Fibroblast of skin of back (primary cell): ENCODE measurements at regions not wholly inside any gene's neighbourhood (a gene's known extent, or its start where the extent isn't known, plus 50 kb on each side); places are given as distances from the start of the nearest gene placed in this dataset.
"Not testable (repeated sequence)": the region's sequence is repeated elsewhere in the genome, so short reads cannot be mapped to it uniquely, and the experiment has no call there.

Source experiments
- DNase-seq: peaks from one replicate; pipeline ENCODE4 v3.0.0-alpha.2; 2013

DNA sequence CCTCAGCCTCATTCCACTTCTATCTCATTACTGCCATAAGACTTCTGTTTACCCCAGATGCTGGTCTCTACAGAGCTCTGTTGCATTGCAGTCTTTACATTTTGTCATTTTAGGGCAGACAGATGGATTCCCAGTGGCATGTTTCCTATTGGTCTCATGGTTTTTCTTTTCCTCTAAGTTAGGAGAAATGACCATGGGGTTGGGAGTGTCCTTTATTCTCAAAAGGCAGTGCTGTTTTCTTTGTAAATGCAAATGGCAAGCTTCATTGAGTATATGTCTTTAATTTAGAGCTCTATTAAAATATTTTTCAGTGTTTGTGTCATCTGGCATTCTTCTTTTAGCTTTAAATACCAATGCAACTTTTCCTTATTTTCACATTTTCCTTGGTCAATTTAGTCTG is 57.0 kb downstream of the MSTN start:
- DNase-seq: no peak

DNA sequence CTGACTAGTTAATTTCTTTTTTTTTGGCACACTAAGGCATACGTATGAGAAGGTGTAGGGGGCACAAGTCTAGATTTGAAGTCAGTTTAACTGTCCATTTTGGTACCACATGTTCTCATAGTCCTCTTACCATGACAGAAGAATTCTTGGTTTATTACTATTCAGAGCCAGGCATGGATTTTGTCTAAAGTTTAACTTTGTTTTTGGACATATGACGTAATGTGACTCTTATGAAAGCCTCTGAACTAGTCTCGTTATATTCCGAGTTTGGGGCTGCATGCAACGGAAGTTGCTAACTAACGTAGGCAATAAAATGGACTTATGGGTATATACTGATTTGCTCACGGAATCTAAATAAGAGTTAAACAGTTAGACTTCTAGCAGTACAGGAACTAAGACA is 62.9 kb downstream of the MSTN start:
- DNase-seq: no peak

DNA sequence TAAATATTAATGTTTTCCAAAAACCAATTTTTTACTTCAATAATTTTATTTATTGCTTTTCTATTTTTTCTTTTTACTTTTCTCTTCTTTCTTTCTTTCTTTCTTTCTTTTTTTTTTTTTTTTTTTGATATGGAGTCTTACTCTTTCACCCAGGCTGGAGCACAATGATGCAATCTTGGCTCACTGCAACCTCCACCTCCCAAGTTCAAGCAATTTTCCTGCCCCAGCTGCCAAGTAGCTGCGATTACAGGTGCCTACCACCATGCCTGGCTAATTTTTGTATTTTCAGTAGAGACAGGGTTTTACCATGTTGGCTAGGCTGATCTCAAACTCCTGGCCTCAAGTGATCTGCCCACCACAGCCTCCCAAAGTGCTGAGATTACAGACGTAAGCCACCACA is 63.9 kb downstream of the MSTN start:
- DNase-seq: not testable (repeated sequence)

DNA sequence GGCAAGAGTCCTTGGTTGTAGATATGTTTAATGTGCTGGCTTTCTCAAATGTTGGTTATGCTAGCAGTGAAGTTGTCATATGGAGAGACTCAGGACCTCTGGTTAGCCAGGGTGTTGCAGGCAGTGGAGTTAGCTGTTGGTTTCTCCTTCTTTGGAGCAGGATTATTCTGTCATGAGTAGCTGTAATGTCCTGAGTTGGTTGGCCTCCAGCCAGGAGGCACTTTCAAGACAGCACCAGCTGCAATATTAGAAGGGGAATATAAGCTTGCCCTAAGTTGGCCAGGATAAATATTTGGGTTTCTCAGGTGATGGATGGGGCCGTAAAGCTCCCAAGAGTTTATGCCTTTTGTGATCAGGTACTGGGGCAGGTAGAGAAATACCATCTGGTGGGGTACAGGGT is 65.5 kb downstream of the MSTN start:
- no peak for DNase-seq

DNA sequence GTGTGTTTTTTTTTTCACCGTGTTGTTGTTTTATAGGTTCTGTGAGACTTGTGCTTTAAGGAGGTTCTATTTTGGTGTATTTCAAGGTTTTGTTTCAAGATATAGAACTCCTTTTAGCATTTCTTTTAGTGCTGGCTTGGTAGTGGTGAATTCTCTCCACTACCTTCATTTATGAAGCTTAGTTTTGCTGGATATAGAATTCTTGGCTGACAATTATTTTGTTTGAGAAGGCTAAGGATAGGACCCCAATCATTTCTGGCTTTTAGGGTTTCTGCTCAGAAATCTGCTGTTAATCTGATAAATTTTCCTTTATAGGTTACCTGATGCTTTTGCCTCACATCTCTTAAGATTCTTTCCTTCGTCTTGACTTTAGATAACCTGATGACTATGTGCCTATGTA is 66.8 kb downstream of the MSTN start:
- DNase-seq: no peak

DNA sequence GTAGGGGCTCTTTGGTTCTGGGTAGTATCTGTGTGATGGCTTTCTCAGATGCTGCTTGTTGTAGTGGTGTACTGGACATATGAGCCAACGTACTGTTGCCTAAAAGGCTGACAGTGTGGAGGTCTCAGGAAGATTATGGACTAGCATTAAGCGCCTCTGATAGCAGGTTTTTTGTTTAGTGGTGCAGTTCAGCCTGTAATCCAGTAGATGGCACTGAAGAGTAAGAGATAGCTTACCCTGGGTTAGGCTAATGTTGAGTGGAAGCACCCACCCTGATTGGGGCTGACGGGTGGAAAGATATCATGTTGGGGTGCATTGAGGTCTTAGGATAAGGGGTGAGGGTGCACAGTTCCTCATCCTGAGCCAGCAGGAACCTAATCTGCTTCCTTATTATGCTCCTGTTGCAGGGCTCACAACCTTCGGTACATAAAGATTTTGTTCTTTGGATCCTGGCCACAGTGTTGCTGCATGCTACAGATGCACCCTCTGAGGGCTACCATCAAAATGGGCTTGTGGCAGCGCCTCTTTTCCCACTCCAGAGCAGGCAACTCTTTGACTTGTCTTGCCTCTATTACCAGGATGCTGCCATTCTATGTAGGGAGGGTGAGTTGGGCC is 79.6 kb downstream of the MSTN start:
- no peak for DNase-seq

DNA sequence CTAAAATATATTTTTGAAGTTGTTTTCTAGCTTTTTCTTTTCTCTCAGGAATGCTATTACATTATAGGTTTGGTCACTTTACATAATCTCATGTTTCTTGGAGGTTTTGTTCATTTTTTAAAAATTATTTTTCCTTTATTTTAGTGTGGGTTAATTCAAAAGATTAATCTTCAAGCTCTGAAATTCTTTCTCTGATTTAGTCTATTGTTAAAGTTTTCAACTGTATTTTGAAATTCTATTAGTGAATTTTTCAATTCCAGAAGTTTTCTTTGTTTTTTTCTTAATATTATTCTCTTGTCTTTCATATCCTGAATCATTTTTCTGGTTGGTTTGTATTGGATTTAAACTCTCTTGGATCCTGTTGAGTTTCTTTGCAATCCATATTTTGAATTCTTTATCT is 80.4 kb downstream of the MSTN start:
- DNase-seq: no peak

DNA sequence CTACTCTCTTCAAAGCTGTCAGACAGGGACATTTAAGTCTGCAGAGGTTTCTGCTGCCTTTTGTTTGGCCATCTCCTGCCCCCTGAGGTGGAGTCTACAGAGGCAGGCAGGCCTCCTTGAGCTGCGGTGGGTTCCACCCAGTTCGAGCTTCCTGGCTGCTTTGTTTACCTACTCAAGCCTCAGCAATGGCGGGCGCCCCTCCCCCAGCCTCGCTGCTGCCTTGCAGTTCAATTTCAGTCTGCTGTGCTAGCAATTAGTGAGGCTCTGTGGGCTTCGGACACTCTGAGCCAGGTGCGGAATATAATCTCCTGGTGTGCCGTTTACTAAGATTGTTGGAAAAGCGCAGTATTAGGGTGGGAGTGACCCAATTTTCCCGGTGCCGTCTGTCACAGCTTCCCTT is 86.0 kb downstream of the MSTN start:
- DNase-seq: not testable (repeated sequence)

DNA sequence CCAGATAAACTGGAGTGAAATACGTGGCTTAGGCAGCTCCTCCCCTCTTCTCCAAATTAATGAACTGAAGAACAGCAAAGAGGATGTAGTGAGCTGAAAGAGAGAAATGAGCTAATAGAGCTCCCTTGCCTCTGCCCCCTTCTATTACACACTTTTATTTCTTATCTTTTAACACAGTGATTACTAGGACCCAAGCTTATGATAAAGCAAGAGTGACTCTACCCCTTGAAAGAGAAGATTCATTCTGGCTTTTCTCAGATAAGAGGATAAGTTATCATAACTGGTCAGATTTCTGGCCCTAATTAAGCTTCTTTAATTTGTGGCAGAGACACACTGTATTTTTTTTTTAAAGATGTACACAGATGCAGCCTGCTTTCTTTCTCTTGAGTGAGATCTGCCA is 102.2 kb downstream of the MSTN start:
- no peak for DNase-seq

DNA sequence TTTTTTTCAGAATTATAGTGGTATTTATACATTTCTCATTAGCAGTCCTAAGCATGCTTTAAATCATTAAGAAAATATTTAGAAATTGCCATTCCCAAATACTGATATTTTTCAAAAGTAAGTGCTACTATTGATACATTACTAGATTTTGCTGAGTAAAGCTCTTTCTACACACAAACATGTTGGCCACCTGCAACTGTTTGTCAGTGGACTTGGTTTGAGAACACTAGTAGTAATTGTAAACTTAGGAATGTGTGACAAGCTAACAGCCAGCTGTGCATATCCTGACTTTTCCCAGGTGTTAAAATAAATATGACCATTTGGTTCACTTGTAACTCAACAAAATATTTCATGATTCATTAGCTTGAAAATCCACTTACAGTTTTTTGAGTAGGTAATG is 103.1 kb downstream of the MSTN start:
- no peak for DNase-seq

DNA sequence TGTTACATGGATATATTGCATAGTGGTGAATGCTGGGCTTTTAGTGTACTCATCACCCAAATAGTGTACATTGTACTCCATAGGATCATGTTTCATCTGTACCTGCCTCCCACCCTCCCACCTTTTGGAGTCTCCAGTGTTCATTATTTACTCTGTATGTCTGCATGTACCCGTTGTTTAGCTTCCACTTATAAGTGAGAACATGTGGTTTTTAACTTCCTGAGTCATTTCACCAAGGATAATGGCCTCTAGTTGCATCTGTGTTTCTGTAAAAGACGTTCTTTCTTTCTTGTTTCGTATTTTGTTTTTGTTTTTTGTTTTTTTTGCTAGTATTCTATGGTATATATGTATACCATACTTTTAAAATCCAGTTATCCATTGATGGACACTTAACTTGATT is 107.5 kb downstream of the MSTN start:
- DNase-seq: no peak

DNA sequence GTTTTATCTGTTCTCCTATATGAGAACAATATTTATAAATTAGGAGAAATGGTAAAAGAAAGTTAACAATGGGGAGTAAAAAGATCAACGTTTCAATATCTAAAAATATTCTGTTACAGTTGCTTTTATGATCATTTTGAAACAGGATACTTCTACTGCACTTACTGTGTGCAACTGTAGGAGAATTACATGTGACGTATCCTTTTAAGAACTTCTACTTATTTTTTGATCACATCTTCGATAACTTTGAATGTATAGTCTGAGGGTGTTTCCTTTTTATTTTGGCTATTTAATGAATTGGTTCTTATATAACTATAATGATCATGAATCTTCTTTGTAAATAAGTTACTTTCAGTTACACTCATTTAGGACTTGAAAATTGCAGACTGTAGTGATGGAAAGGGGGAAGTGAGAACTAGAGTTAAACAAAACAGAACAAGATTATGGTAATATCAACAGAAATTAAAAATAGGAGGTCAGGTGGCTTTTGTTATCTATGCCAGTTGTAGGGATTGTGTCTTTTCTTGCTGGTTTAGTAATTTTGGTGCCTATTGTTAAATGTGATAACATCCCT is 109.9 kb downstream of the MSTN start:
- no peak for DNase-seq

DNA sequence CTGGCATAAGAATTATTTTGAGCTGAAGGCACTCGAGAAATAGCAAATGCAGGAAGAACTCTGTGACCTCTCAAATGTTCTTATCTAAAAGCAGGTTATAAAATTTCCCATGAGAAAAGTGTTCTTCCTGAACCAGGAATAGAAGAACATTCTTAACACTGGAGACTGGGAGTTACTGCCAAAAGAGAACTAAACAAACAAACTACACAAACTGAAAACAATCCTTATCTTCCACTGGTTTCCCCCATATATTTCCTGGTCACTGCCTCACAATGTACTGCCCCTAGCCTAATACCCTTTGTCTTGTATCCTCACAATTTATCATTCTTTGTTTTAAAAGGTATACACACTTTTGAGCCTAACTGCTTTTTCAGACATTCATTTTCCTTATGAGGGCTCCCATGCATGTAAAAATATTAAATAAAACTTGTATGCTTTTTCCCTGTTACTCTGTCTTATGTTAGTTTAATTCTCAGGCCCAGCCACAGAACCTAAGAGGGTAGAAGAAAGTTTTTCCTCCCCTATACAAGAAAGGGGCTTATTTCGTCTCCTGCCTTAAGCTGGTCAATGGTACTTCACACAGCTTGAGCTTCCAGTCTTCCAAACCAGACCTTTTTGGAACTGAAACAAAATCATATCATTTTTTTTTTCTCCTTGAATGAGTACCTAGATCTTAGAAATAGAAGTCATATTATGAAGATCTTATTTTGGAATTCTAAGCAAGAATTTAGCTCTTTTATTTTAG is 110.6 kb downstream of the MSTN start:
- DNase-seq: peak; percentile 11

DNA sequence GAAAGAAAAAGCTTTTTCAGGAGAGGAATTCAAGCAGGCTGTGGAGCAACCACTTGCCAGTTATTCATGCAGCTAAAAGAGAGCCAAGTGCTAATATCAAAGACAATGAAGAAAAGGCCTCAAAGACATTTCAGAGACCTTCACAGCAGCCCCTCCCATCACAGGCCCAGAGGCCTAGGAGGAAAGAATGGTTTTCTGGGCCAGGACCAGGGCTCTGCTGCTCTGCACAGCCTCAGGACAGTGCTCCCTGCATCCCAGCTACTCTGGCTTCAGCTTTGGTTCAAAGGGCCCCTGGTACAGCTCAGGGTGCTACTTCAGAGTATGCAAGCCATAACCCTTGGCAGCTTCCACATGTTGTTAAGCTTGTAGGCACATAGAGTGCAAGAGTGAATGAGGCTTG is 119.5 kb downstream of the MSTN start:
- no peak for DNase-seq

DNA sequence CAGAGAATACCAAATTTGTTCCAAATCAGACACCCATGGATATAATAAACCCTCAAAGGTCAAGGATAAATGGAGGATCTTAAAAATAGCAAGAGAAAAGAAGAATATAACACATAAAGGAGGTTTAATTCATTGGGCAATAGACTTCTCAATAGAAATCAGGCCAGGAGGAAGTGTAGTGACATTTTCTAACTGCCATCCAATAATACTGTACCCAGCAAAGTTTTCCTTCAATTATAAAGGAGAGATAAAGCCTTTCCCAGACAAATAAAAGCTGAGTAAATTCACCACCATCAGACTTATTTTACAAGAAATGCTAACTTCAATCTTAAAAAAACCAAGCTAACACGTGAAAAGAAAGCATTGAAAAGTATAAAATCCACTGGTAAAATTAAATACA is 121.6 kb downstream of the MSTN start:
- DNase-seq: no peak

DNA sequence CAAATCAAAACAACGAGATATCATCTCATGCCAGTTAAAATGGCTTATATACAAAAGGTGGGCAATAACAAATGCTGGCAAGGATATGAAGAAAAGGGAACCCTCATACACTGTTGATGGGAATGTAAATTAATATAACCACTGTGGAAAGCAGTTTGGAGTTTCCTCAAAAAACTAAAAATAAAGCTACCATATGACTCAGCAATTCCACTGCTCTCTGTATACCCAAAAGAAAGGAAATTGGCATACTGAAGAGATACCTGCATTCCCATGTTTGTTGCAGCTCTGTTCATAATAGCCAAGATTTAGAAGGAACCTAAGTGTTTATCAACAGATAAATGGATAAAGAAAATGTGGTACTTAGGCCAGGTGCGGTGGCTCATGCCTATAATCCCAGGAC is 124.8 kb downstream of the MSTN start:
- no peak for DNase-seq

DNA sequence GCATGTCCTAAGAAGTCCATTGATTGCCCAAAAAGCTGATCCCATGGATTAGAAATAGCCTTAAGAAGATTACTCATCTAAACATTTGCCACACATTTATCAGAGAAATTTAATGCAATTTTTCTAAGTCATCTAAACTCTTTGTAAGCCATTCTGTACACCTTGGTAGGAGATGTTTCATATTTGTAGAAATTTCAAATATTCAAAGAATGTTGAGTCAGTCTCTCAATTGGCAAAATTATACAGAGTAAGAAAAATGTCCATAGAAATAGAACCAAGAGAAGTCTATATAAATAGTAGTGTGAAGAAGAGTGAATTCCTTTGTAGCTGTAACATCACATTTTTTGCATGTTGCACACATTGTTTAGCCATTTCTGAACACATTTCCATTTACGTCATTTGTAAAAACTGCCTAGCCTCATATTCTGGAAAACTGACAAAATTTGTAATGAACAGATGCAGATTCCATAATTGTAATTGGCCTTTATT is 128.6 kb downstream of the MSTN start:
- peak; percentile 92 for DNase-seq

DNA sequence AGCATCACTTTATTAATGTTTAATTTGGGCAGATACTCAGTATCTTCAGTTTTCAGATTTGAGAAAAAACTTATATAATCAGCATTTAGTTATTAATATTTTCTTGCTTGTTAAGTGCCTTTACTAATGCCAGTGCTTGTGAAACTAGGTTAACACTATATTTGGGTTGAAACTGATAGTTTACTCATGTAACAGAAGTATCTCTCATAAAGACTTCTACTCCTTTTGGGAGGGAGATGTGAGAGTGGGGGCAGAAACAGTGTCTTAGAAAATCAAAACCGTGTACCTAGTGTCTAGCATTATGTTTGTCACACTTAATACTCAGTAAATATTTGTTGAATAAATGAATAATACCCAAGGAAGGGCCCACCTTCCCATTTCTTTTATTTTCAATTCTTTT is 129.5 kb downstream of the MSTN start:
- no peak for DNase-seq

DNA sequence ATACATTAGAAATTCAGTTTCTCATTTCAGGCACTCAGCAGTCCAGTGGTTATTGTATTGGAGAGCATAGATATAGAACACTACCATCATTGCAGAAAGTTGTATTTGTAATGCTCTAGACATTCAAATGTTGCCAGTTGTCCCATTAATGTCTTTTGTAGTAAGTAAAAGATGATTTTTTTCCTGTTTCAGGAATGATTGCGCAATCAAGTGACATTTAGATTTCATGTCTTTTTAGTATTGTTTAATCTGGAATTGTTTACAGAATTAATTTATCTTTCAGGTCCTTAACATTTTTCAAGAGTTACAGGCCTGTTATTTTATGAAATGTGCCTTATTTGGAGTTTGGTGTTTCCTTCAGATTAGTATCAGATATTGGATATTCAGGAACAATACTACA is 134.7 kb downstream of the MSTN start:
- no peak for DNase-seq
